Renal cortical epithelial cell (primary cell): ENCODE measurements at regions not wholly inside any gene's neighbourhood (a gene's known extent, or its start where the extent isn't known, plus 50 kb on each side); places are given as distances from the start of the nearest gene placed in this dataset.
"Not testable (repeated sequence)": the region's sequence is repeated elsewhere in the genome, so short reads cannot be mapped to it uniquely, and the experiment has no call there.

Source experiments
- DNase-seq: peaks from one replicate; pipeline ENCODE4 v3.0.0-alpha.2; 2011; ENCODE audit warnings: low read depth

DNA sequence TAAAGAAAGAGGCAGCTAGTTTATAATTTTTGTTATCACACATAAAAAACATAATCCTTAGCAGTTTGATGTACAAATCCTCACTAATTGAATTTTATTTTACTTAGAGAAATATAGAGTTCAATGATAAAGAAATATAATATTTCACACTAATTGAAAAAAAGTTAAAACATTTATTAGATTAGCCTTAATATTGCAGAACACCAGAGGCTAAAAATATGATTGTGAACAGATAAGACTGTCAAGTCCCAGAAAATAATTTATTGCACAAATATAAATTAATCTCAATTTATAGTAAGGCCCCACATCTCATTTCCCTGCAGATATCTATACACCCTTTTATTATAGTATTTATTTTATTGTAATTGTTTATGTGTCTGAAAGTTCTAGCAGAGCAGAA lies 690.8 kb upstream of the PHF14 start:
- no peak for DNase-seq

DNA sequence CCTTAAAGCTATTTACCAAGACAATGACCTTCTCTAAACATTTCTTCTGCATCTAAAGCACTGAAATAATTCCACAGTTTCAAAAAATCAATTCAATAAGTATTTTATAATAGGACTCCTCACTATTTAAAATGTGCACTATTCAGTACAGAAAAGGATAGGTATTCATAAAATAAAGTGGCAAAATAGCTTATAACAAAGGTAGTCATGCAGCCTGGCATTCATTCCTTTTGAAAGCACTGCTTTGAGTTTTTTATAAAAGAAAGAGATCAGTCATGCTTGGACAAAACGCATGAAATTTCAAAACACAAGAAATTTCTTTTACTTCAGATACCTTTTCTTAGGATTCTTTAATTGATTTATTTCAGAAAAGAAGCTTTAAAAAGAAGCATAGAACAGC lies 689.7 kb upstream of the PHF14 start:
- DNase-seq: no peak

GRCh38 chr7:10299384-10299783 lies 674.3 kb upstream of the PHF14 start:
- DNase-seq: no peak

DNA sequence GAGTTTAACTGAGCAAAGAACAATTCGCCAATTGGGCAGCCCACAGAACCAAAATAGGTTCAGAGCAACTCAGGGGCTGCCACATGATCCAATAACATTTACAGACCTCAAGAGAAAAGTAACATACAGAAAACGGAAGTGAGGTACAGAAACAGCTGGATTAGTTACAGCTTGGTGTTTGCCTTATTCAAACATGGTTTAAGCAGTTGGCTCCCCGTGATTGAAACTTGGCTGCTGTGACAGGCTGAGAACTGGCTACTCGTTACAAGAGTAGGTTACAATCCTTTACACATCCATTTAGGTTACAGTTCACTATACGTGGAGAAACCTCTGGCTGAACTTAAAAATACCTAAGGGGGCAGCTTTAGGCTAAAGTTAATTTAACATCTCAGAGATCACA lies 673.1 kb upstream of the PHF14 start:
- DNase-seq: no peak

DNA sequence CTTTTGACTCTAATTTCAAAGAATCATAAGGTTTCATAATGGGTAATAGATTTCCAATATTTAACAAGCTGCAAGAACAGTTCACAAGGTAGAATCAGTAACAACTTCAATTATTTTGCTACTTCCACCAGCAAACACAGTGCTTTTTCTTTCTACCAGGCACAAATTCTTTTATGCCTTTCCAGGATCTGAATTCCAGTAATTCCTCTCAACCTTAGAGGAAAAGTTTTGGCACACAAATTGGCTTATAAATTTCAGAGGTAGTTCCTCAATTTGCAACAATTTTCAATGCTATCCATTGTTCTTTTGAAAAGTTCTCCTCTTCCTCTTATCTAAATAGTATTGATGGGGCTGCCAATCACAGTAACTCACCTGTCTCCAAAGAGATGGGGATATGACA lies 665.4 kb upstream of the PHF14 start:
- DNase-seq: no peak

DNA sequence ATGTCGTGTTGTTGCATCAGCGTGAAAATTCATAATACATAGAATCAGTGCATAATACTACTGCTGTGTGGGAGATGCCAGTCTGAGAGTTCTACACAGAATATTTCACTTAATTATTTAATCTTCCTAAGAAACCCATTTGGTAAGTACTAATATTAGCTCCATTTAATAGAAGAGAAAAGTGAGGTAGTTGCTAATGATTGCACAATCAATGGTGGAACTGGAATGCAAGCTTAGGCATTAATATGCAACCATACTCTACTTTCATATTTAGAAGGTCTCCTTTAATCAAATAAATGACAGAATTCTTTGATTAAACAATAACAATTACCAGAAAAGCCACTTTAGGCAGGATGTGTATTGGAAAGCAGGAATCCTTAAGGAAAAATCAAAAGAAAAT lies 660.7 kb upstream of the PHF14 start:
- no peak for DNase-seq

DNA sequence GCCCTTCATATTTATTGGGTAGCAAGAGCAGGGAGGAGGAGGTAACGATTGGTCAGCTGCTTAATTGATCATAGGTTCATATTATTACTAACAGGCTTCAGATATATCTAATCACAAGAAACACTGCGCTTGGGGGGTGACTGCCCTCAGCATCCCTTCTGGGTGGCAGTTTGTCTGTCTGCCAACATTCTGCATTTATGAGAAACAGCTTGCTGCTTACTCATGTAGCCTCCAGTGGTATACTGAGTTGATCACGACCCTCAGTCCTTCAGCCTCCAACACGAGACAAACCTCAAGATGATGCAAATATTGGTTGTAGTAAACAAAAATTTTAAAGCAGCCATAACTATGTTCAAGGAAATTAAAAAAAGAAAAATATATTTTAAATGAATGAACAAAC lies 657.8 kb upstream of the PHF14 start:
- no peak for DNase-seq

- no peak for DNase-seq
Measured at GRCh38 chr7:10316488-10316887, 657.2 kb upstream of the PHF14 start.

DNA sequence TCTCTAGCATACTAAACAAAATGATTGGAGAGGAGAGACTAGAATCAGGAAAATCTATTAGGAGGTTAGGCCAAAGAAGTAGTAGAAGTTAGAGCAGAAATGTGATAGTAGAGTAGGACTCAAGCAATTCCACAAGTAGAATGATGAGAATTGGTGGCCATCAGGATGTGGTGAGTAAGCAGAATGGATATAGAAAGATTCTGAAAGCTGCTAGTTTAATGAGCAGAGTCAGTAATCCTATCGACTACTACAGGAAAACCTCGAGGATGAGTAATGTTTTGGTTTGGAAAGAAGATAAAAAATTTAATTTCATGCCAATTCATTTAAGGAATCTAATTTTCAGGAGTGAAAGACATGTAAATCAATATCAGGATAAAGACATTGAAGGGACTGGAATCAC lies 648.3 kb upstream of the PHF14 start:
- DNase-seq: no peak

DNA sequence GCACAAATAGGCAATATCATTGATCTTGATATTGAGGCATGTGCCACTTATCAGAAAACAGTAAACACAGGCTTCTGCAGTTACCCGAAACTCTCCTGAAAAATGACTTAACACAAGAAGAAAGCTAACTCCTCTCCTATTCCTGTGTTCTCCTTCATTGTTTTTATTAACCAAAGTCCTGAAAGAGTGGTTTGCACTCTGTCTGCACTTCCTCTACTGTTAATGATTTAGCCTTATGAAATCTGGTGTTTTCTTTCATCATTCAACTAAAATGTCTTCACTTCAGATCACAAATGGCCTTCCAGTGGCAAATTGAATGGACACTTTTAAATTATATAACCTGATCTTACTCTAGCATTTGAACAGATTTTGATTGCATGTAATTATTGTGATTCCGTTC lies 630.6 kb upstream of the PHF14 start:
- DNase-seq: peak; percentile 15

DNA sequence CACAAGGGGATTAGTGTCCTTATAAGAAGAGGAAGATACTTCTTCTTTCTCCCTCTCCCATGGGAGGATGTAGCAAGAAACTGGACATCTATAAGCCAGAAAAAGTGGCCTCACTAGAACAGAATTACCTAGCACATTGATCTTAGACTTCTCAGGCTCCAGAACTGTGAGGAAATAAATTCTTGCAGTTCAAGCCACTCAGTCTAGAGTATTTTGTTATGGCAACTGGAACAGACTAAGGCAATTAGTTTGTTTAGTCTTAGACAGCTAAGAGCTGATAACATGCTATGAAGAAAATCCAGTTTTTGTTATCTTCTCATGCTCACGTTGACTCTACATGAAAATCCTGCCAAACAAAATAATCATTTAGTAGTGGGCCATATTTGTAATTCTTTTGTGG lies 627.6 kb upstream of the PHF14 start:
- no peak for DNase-seq

DNA sequence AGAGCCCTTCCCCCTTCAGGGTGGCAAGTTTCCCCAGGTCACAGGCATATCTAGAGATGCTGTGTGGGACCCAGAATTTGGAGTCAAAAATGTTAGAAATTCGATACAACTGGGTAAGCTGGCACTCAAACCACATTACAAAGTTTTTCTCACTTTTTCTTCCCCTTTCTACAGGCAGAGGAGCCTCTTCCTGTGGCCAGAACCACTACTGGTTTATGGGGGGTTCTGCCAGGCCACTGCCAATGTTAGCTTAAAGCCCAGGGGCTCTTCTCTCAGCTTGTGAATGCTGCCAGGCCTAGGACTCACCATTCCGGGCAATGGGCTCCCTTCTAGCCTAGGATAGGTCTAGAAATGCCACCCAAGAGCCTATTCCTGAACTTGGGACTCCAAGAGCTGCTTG lies 617.9 kb upstream of the PHF14 start:
- DNase-seq: no peak

DNA sequence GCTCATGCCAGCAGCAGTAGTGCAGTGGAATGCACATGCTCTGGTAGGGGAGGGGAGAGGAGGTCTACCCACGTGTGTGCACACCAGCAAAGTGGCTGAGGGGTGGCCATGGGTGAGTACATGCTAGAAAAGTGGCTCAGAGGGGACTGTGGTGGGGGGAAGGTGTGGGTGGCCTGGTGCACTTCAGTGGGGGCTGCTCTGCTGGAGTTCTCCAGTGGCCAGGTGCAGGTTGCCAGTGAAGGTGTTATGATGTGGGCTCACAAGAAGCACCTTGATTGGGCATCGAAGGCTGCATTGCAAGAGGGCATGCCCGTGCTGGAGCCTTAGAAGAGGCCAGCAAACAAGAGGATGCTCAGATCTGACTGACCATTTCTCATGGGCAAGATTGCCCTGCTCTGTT lies 613.6 kb upstream of the PHF14 start:
- DNase-seq: no peak

DNA sequence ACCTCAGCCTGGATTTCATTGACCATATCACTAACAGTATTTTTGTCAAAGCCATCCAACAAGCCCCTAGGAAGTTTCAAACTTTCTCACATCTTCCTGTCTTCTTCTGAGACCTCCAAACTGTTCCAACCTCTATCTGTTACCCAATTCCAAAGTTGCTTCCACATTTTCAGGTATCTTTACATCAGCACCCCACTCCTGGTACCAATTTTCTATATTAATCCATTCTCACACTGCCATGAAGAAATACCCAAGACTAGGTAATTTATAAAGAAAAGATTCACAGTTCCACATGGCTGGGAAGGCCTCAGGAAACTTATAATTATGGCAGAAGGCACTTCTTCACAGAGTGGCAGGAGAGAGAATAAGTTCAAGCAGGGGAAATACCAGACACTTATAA lies 571.9 kb upstream of the PHF14 start:
- no peak for DNase-seq

GRCh38 chr7:10412422-10413019 lies 561.2 kb upstream of the PHF14 start:
- DNase-seq: peak; percentile 27

DNA sequence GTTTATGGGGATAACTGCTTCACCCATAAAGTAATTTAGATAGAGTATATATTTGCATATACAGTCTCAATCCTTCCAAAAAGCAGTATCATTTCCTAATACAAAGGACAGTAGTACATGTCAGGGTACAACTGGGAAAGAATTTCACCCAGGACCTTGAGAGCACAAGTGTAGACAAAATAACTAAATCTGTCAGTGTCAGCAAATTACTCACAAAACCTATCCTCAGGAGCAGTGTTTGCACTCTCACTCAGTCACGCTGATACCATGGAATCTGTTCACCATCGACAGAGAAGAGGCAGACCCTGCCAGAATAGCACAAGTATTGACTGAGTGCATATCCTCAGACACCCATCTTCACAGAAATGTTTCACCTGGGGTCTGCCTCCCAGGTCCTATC lies 554.7 kb upstream of the PHF14 start:
- no peak for DNase-seq

DNA sequence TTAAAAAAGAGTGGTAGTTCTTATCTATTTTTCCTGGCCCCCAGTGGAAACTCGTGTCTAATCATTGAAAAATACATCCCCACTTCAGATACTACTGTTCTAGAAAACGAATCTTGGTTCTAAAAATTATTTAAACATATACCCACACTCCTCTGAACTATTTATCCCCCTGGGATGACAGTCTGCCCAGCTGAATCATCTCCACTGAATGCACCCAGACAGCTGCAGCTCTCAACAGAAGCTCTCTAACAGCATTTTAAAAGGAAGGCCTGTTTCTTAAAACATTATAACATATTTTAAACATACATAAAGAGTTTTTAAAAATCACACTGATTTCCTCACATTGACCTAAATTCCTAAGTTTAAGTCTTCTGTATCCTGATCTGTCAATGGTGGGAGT lies 544.6 kb upstream of the PHF14 start:
- DNase-seq: no peak

DNA sequence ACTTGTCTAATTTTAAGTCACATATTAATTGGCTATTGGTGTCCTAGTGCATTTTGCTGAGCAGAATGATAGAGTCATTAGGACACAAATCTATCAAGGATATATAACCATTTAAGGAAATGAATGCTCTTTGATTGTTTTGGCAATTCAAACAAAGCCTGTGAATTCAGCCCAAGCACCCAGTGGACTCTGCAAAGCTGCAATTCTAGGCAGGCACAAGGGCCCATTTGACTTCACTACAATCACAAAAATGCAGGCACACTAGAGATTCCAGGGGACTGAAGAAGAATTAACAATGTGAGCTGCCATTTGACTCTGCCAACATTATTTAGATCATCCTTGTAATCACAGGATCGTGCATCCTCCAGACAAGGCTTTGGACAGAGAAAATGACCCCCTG lies 544.2 kb upstream of the PHF14 start:
- DNase-seq: no peak

- no peak for DNase-seq
Measured at GRCh38 chr7:10436302-10436701, 537.4 kb upstream of the PHF14 start.

DNA sequence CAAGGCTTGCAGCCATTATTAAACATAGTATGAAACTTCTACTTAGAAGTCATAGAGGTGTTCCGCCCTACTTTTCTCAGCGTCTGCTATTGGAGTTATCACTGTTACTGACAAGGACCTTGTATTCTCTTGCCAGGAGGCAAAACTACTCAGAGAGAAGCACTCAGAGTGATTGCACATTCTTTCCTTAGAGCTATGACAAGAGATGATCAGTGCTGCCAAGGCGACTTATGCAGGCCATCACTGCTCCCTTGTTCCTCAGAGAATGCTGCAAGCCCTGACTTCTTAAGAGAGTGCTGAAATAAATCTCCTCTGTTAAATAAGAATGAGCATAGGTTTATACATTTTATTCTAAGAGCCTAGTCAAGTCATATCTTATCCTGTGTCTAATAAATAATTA lies 534.6 kb upstream of the PHF14 start:
- DNase-seq: no peak

DNA sequence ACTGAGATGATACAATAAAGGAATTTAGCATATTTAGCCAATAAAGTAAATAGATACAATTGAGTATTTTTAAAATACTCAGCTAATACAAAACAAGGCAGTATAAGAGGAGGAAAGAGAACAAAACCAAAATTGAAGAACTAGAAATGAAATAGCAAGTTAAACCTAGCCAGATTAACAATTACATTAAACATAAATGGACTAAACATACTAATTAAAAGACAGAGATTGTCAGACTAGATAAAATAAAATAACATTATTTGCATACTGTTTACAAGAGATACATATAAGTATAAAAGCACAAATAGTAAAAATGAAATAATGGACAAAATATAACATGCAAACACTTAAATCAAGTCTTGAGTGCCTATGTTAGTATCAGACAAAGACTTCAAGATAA lies 517.7 kb upstream of the PHF14 start:
- no peak for DNase-seq

DNA sequence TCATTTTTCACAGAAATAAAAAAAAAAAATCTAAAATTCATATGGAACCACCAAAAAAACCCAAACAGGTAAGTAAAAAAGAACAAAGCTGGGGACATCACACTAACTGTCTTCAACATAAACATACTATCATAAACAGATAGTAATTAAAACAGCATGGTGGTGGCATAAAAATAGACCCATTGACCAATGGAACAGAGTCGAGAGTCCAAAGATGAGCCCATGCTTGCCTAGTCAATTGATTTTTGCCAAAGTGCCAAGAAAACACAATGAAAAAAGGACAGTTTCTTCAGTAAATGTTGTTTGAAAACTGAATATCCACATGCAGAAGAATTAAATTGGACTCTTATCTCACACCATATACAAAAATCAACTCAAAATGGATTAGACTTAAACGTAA lies 513.2 kb upstream of the PHF14 start:
- DNase-seq: no peak

DNA sequence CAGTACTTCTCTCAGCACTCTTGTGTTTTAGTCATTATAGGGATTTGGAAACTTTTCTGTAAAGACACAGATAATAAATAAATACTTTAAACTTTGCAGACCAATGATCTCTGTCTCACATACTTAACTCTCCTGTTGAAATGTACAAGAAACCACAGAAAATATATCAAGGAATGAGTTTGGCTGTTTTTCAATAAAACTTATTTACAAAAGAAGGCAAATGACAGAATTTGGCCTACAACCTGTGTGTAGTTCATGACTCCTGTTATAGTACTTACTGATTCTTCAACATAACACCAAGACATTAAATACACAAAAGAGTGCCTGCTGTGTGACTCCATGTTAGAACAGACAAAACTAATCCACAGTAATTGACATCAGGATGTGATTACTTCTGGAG lies 510.0 kb upstream of the PHF14 start:
- no peak for DNase-seq

DNA sequence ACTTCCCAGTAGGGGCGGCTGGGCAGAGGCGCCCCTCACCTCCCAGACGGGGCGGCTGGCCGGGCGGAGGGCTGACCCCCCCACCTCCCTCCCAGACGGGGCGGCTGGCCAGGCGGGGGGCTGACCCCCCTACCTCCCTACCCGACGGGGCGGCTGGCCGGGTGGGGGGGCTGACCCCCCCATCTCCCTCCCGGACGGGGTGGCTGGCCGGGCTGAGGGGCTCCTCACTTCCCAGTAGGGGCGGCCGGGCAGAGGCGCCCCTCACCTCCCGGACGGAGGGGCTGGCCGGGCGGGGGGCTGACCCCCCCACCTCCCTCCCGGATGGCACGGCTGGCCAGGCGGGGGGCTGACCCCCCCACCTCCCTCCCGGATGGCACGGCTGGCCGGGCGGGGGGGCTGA lies 508.1 kb upstream of the PHF14 start:
- DNase-seq: not testable (repeated sequence)

DNA sequence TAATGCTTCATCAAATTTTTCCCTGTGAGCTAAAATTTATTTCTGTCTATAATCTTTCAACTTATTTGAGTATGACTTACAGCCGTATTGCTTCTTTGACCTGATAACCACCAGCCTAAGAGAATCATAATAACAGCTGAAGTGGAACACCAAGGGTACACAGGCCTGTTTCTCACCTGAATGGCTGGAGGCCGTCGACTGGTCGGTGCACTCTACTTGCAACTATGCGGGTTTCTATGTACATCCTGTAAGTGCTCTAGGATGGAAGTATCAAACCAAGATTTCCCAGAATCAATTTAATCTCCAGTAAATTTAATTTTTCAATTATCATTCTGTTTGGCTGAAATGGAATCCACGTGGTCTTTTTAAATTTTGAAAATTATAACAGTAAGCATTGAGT lies 504.8 kb upstream of the PHF14 start:
- DNase-seq: no peak
